Stimulated activated CD4-positive, alpha-beta T cell treated with anti-CD3 and anti-CD28 coated beads, Interleukin-4, amount 100 ng/mL, for 48 hours (primary cell): ENCODE measurements at regions not wholly inside any gene's neighbourhood (a gene's known extent, or its start where the extent isn't known, plus 50 kb on each side); places are given as distances from the start of the nearest gene placed in this dataset.

Source experiments
- DNase-seq, 2 donors: peaks; one replicate each; pipeline ENCODE4 v3.0.0-alpha.2; 2020; ENCODE audit warnings: low read depth in 2 of 2

- DNase-seq: no peak
These were observed 1092.0 kb downstream of the MAT2B start for GRCh38 chr5:164597293-164597900.

- no peak for DNase-seq
These were observed 1094.9 kb downstream of the MAT2B start for GRCh38 chr5:164600274-164600673.

GRCh38 chr5:164600929-164601535 is 1095.6 kb downstream of the MAT2B start:
- no peak for DNase-seq

- DNase-seq: no peak
These were observed 1103.1 kb downstream of the MAT2B start for GRCh38 chr5:164608507-164608906.

- DNase-seq: no peak
These were observed 1105.0 kb downstream of the MAT2B start for GRCh38 chr5:164610374-164610773.

- DNase-seq: no peak
These were observed 1109.3 kb downstream of the MAT2B start for GRCh38 chr5:164614707-164615106.

- no peak for DNase-seq
These were observed 1111.9 kb downstream of the MAT2B start for GRCh38 chr5:164617290-164617689.

- no peak for DNase-seq
These were observed 1121.6 kb downstream of the MAT2B start for GRCh38 chr5:164627021-164627420.

- DNase-seq: no peak
These were observed 1131.0 kb downstream of the MAT2B start for GRCh38 chr5:164636456-164636855.

- no peak for DNase-seq
These were observed 1132.6 kb downstream of the MAT2B start for GRCh38 chr5:164637931-164638521.

GRCh38 chr5:164649266-164649665 is 1143.8 kb downstream of the MAT2B start:
- no peak for DNase-seq

GRCh38 chr5:164650427-164650826 is 1145.0 kb downstream of the MAT2B start:
- no peak for DNase-seq

GRCh38 chr5:164651546-164652275 is 1146.3 kb downstream of the MAT2B start:
- no peak for DNase-seq

- DNase-seq: no peak
These were observed 1146.8 kb downstream of the MAT2B start for GRCh38 chr5:164652276-164652660.

- no peak for DNase-seq
These were observed 1158.0 kb downstream of the MAT2B start for GRCh38 chr5:164663198-164663989.

- no peak for DNase-seq
These were observed 1166.2 kb downstream of the MAT2B start for GRCh38 chr5:164671640-164672039.

GRCh38 chr5:164672205-164672604 is 1166.8 kb downstream of the MAT2B start:
- DNase-seq: no peak

GRCh38 chr5:164672931-164673694 is 1167.7 kb downstream of the MAT2B start:
- DNase-seq: no peak

GRCh38 chr5:164679461-164679860 is 1174.0 kb downstream of the MAT2B start:
- no peak for DNase-seq

- DNase-seq: no peak
These were observed 1174.8 kb downstream of the MAT2B start for GRCh38 chr5:164680216-164680615.

GRCh38 chr5:164680812-164681520 is 1175.5 kb downstream of the MAT2B start:
- no peak for DNase-seq
